Activated CD8-positive, alpha-beta memory T cell treated with anti-CD3 and anti-CD28 coated beads for 4 hours (primary cell): ENCODE measurements at regions not wholly inside any gene's neighbourhood (a gene's known extent, or its start where the extent isn't known, plus 50 kb on each side); places are given as distances from the start of the nearest gene placed in this dataset.

Source experiments
- DNase-seq, 2 donors: peaks; one replicate each; pipeline ENCODE4 v3.0.0-alpha.2; 2020; ENCODE audit warnings: low read depth in 2 of 2

- DNase-seq = no peak
Observed at GRCh38 chr12:31783556-31783955, 54.7 kb upstream of the AMN1 start.

DNA sequence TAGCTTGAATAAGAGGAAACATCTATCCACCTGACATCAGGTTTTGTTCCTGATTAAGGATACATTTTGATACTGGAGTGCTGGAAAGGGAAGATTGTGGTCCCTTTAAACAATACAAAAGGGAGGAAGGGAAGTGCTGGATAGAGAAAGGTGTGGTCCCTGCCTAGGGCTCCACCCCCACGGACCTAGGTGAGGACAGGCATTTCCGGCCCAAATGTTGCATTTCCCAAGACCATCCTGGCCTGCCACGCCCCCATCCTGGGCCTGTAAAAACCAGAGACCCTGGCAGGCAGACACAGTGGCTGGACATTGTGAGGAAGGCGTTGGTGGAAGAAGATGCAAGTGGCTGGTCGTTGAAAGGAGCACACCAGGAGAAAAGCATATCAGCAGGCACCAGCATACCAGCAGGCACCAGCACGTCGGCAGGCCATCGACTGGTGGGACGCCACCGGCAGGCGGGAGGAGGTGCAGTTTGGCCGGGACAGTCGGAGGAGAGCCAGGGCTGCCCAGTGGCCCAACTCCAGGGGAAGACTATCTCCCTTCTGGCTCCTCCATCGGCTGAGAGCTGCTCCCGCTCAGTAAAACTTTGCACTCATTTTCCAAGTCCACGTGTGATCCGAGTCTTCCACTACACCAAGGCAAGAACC lies 53.2 kb upstream of the AMN1 start:
- DNase-seq = no peak

- no peak for DNase-seq
Observed at GRCh38 chr12:31780096-31780495, 51.3 kb upstream of the AMN1 start.

DNA sequence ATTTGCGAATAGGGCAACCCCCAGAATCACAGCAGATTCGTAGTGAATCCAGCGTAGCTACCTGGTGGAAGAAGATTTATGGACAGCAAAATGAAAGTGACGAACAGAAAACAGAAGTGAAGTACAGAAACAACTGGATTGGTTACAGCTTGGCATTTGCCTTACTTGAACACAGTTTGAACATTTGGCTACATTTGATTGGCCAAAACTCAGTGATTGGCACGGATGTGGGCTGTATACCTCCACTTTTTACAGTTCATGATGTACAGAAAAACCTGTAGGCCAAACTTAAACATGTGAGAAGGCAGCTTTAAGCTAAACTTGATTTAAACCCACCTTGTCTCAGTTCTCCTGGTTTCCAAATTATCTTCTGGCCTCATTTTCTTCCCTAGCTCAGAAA lies 49.9 kb upstream of the AMN1 start:
- no peak for DNase-seq
